GM18858 (cell line): ENCODE measurements at regions not wholly inside any gene's neighbourhood (a gene's known extent, or its start where the extent isn't known, plus 50 kb on each side); places are given as distances from the start of the nearest gene placed in this dataset.
A peak's percentile ranks its signal among the peaks of the same experiment; 100 is the strongest.
"Not testable (repeated sequence)": the region's sequence is repeated elsewhere in the genome, so short reads cannot be mapped to it uniquely, and the experiment has no call there.

ENCODE experiments used
- ATAC-seq: cut with Tn5 transposase; IDR thresholded peaks from one replicate; pipeline ENCODE4 v1.9.1; 2021; ENCODE audit not compliant: unreplicated experiment

GRCh38 chr6:167208819-167209576 lies 51.2 kb upstream of the GPR31 start:
- no peak for ATAC-seq

DNA sequence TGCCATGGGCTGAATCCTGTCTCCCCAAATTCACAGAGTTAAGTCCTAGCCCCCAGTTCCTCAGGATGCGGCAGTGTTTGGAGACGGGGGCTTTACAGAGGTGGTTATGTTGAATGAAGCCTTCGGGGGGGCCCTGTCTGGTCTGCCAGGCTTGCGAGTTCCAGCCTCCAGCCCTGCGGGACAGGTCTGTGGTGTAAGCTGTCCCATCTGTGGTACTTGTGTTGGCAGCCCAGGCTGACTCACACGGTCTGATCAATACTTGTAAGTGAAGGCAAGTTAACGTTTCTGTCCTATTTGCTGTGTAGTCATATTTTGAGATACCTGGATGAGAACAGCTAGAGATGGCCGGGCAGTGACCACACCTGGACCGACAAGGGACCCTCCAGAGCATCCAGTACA lies 51.8 kb upstream of the GPR31 start:
- ATAC-seq, result no peak

DNA sequence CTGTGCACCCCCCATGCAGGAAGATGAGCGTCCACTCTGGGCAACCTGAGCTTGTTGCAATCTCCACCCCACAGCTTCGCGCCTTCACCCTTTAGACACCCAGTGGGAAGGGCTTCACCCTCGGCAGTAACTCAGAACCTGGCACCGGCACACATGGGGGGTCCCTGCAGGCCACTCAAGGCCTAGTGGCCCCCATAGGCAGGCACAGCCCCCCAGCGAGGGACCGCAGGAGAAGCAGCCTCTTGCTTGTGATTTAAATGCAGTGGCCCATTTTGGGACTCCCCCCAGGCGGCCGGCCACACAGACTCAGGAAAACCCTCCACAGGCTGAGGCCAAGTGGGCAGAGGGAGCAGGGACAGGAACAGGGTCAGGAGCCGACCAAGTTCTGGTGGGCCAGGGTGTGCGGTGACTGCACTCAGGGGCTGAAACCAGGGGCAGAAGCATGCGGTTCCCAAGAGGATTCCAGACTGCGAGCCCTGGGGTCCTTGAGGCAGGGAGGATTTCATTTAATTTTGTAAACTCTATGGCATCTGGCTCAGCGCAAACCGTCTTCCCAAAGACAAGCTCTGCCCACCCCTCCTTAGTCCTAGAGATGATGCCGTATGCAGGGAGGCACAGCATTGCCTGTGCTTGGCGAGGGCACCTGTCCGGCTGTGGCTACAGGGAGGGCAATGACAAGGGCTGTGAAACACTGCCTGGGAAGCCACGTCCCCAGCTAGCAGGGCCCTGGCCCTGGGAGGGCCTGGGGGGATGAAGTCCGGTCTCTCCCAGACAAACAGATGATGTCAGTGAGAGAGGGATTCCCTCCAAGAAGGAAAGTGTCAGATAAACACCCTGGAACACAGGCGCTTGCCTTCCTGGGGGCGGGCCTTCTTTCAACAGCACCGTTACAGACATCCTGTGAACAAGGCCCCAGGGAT lies 52.9 kb upstream of the GPR31 start:
- ATAC-seq, result no peak

- no peak for ATAC-seq
These were observed 53.5 kb upstream of the GPR31 start for GRCh38 chr6:167211295-167211648.

DNA sequence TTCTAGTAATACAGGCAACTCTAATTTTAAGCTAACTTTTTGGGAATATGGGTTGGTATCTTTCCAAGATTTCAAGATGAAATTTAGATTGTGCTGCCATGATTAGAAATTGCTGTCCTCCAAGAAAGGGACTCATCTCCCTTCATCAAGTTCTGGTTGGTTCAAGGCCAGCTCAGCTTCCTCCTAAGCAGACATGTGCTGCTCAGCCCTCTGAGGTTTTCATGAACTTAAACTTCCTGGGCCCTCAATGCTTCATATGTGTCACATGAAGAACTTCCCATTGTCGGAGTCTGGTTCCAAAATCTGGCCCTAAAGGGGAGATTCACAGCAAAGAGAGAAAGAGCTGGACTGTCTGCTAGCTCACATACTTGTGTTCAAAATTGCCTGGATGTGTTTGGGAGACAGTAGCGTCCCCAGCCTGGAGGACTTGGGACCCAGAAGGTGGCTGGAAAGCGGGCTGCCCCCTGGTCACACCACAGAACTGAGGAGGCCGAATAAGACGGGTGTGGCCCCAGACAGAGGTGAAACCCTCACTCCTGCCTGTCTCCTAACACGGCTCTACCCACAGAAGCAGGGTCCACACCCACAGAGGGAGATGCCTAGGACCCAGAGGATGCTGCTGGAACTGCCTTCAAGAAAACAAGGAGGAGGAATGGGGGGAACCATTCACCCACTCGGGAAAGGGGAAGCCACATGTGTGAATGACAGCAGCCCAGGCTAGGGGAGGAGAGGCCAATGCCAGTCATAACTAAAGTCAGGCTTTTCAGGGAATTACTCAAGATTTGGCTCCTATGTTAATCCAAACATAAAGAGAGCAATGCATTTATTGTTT lies 54.3 kb upstream of the GPR31 start:
- ATAC-seq, result no peak

DNA sequence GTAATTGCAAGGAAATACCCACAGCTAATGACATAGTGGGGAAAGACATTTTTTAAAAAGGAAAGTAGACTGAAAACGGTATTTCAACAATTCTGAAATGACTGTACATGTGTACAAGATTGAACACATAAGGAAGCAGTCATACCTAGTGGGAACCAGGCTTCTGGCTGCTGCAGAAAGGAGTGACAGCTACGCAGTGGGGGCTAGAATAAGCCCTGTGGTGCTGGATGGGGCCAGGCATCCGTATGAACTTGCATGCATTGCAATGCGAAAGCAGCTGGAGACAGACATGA lies 54.9 kb upstream of the GPR31 start:
- peak; percentile 80 for ATAC-seq

- no peak for ATAC-seq
These were observed 56.4 kb upstream of the GPR31 start for GRCh38 chr6:167214206-167214605.

DNA sequence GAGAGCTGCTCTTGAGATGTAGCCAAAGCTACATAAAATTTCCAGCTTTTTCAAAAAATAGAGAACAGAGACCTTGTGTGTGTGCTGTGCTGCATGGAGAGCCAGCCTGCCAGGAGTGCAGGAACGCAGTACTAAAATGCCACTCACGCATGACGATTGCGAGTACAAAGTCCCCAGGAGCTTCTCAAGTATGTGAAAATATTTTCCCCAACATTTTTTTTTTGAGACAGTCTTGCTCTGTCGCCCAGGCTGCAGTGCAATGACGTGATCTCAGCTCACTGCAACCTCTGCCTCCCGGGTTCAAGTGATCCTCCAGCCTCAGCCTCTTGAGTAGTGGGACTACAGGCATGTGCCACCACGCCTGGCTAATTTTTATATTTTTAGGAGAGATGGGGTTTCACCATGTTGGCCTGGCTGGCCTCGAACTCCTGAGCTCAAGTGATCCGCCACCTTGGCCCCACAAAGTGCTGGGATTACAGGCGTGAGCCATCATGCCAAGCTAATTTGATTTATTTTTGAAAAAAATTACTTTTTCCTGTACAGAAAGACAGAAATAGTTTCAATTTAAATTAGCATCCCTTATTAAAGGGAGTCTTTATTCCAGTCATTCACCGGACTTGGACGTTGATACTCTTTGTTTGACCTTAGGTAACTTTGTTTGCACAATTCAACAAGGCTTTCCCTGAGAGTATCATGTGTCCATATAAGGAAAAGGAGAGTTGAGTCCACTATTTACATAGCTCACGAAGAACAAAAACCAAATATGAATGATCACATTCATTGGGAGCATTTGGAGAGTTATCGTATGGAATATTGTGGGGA lies 57.9 kb upstream of the GPR31 start:
- ATAC-seq, result not testable (repeated sequence)

GRCh38 chr6:167216390-167217050 lies 58.7 kb upstream of the GPR31 start:
- not testable (repeated sequence) for ATAC-seq

GRCh38 chr6:167217073-167217472 lies 59.3 kb upstream of the GPR31 start:
- ATAC-seq, result not testable (repeated sequence)

DNA sequence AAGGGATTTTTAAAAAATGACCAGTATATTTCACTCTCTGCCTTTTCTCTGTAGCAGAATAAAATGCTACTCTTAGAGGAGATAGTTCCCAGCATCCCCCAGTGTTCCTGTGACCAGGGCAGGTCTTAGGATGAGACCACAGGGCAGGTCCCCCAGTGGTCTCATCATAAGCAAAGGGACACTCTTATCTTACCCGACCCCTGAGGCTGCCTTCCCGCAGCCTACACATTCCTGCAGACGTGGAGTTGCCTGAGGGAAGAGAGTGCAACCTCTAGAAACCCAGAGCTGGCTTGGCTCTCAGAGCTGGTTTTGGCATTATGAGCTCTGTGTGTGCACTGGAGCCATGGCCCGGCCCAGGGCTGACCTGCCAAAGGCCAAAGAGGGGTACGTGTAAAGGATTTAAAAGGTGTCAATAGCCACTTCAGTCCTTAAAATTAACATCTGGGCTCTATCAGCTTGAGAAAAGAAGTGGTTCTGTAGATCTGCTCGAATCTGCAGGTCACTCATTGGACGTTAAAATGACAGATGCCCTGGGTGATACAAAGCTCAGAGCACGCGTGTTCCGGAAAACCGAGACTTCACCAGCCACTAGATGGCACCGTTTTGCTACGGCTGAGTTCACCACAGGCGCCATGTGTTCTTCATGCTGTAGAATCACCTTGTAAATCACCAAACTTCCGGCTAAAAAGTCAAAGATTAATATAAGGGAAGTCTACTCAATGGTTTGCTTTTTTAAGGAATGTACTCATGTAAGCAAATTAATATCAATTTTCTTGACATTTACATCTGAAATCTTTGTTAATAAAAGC lies 60.4 kb upstream of the GPR31 start:
- not testable (repeated sequence) for ATAC-seq

DNA sequence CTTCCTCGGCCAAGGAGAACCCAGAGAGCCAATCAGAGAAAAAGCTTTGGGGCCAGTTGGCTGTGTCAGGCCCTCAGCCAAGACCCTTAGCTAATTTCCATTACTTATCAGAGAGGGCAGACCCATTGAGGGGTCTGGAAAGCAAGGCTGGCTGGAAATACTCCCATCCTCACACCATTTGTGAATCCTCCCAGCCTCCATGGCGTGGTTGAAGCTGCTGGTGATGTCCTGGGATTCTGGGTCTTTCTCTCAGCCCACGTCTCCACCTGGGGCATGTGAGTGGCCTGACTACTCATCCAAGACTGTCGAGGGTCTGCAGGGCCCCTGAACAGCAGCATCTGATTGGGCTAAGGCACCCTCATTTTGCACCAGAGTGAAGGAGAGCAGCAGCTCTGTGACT lies 61.3 kb upstream of the GPR31 start:
- ATAC-seq, result not testable (repeated sequence)

- ATAC-seq, result no peak
These were observed 62.3 kb upstream of the GPR31 start for GRCh38 chr6:167219967-167220512.

GRCh38 chr6:167221400-167222201 lies 63.8 kb upstream of the GPR31 start:
- no peak for ATAC-seq

- ATAC-seq, result not testable (repeated sequence)
These were observed 65.3 kb upstream of the UNC93A start for GRCh38 chr6:167225566-167226382.

GRCh38 chr6:167226383-167226685 lies 64.8 kb upstream of the UNC93A start:
- no peak for ATAC-seq

GRCh38 chr6:167226791-167227190 lies 64.3 kb upstream of the UNC93A start:
- ATAC-seq, result no peak

- no peak for ATAC-seq
These were observed 63.1 kb upstream of the UNC93A start for GRCh38 chr6:167227984-167228383.
